Activated T-helper 2 cell treated with anti-CD3 and anti-CD28 coated beads, Interferon-gamma antibody, Interleukin-2, Interleukin-4, amounts not matched to agents 10 μg/mL and 5 μg/mL and 100 μg/mL, durations not matched to agents 14 hours and 24 hours and 36 hours (primary cell): ENCODE measurements at regions not wholly inside any gene's neighbourhood (a gene's known extent, or its start where the extent isn't known, plus 50 kb on each side); places are given as distances from the start of the nearest gene placed in this dataset.

Experiments used
- DNase-seq: peaks from one replicate; pipeline ENCODE4 v3.0.0; 2021; ENCODE audit warnings: low spot score
- H3K27ac Mint-ChIP-seq: one replicate; pipeline ENCODE4 v1.8.0; 2021; ENCODE audit warnings: mixed read lengths
- H3K27me3 Mint-ChIP-seq: one replicate; pipeline ENCODE4 v1.8.0; 2021; ENCODE audit warnings: low read depth, mixed read lengths
- H3K36me3 Mint-ChIP-seq: one replicate; pipeline ENCODE4 v1.8.0; 2021; ENCODE audit warnings: low read depth, mixed read lengths
- H3K4me1 Mint-ChIP-seq: one replicate; pipeline ENCODE4 v1.8.0; 2021; ENCODE audit warnings: low read depth, mixed read lengths
- H3K4me3 Mint-ChIP-seq: one replicate; pipeline ENCODE4 v1.8.0; 2021; ENCODE audit warnings: low read depth, mild to moderate bottlenecking, moderate library complexity, mixed read lengths
- H3K9me3 Mint-ChIP-seq: one replicate; pipeline ENCODE4 v1.8.0; 2021; ENCODE audit warnings: mixed read lengths
- intact Hi-C: fragments of 100-400 bp; cut with micrococcal nuclease; formaldehyde crosslinking; loops from one replicate; pipeline ENCODE4 v1.15.1; 2023

- Mint-ChIP-seq H3K36me3 (no peaks in the 10 kb centered on the region), H3K9me3 (peaks cover 5% of the 10 kb centered on the region), H3K4me1 (no peaks in the 10 kb centered on the region), H3K27me3 (peaks cover 10% of the 10 kb centered on the region), H3K27ac (no peak overlapping the region), H3K4me3 (no peak overlapping the region)
- intact Hi-C loops: no loop called here
- no peak for DNase-seq
Observed at GRCh38 chr2:48016225-48017019, 110.1 kb upstream of the FBXO11 start.

GRCh38 chr2:48017136-48017535 lies 110.8 kb upstream of the FBXO11 start:
- DNase-seq: no peak
- Mint-ChIP-seq H3K4me3 (no peak overlapping the region), H3K9me3 (peaks cover 5% of the 10 kb centered on the region), H3K4me1 (no peaks in the 10 kb centered on the region), H3K27me3 (peaks cover 11% of the 10 kb centered on the region), H3K36me3 (no peaks in the 10 kb centered on the region), H3K27ac (no peak overlapping the region)
- intact Hi-C loops: no loop called here

GRCh38 chr2:48018480-48018879 lies 112.2 kb upstream of the FBXO11 start:
- peaks cover 5% of the 10 kb centered on the region for H3K9me3 Mint-ChIP-seq
- intact Hi-C loops: no loop called here
- no peak overlapping the region for H3K27ac Mint-ChIP-seq

GRCh38 chr2:48026865-48027264 lies 120.6 kb upstream of the FBXO11 start:
- DNase-seq: no peak
- Mint-ChIP-seq H3K9me3 (no peaks in the 10 kb centered on the region), H3K4me1 (no peaks in the 10 kb centered on the region), H3K27me3 (peaks cover 19% of the 10 kb centered on the region), H3K4me3 (no peak overlapping the region), H3K36me3 (no peaks in the 10 kb centered on the region), H3K27ac (no peak overlapping the region)
- intact Hi-C loops: no loop called here

More at GRCh38 chr2:48018480-48018879, 112.2 kb upstream of the FBXO11 start:
- no peaks in the 10 kb centered on the region for H3K36me3 Mint-ChIP-seq
- H3K4me3 Mint-ChIP-seq: no peak overlapping the region
- no peaks in the 10 kb centered on the region for H3K4me1 Mint-ChIP-seq
- peaks cover 14% of the 10 kb centered on the region for H3K27me3 Mint-ChIP-seq
- DNase-seq: no peak

GRCh38 chr2:48032765-48033164 lies 126.5 kb upstream of the FBXO11 start:
- no peak overlapping the region for H3K4me3 Mint-ChIP-seq
- H3K36me3 Mint-ChIP-seq: no peaks in the 10 kb centered on the region
- no peak for DNase-seq
- no peak overlapping the region for H3K27ac Mint-ChIP-seq
- intact Hi-C loops: no loop called here
- H3K27me3 Mint-ChIP-seq: peaks cover 6% of the 10 kb centered on the region
- H3K4me1 Mint-ChIP-seq: no peaks in the 10 kb centered on the region
- peaks cover 7% of the 10 kb centered on the region for H3K9me3 Mint-ChIP-seq

GRCh38 chr2:48034295-48034694 lies 128.0 kb upstream of the FBXO11 start:
- Mint-ChIP-seq H3K27me3 (no peaks in the 10 kb centered on the region), H3K27ac (no peak overlapping the region), H3K36me3 (no peaks in the 10 kb centered on the region), H3K4me1 (no peaks in the 10 kb centered on the region), H3K9me3 (peaks cover 7% of the 10 kb centered on the region), H3K4me3 (no peak overlapping the region)
- DNase-seq: no peak
- intact Hi-C loops: no loop called here

GRCh38 chr2:48036312-48036711 lies 130.0 kb upstream of the FBXO11 start:
- no peak for DNase-seq
- H3K9me3 Mint-ChIP-seq: peaks cover 7% of the 10 kb centered on the region
- no peaks in the 10 kb centered on the region for H3K36me3 Mint-ChIP-seq
- H3K27ac Mint-ChIP-seq: no peak overlapping the region
- intact Hi-C loops: no loop called here
- no peaks in the 10 kb centered on the region for H3K27me3 Mint-ChIP-seq
- no peak overlapping the region for H3K4me3 Mint-ChIP-seq
- H3K4me1 Mint-ChIP-seq: no peaks in the 10 kb centered on the region

- Mint-ChIP-seq H3K4me3 (no peak overlapping the region), H3K27me3 (peaks cover 3% of the 10 kb centered on the region), H3K9me3 (peaks cover 7% of the 10 kb centered on the region), H3K27ac (no peak overlapping the region), H3K4me1 (no peaks in the 10 kb centered on the region), H3K36me3 (no peaks in the 10 kb centered on the region)
- DNase-seq: no peak
- intact Hi-C loops: no loop called here
Observed at GRCh38 chr2:48039209-48039990, 133.1 kb upstream of the FBXO11 start.

GRCh38 chr2:48043131-48043700 lies 136.9 kb upstream of the FBXO11 start:
- Mint-ChIP-seq H3K4me1 (no peaks in the 10 kb centered on the region), H3K36me3 (no peaks in the 10 kb centered on the region), H3K27me3 (peaks cover 6% of the 10 kb centered on the region), H3K4me3 (no peak overlapping the region), H3K9me3 (no peaks in the 10 kb centered on the region), H3K27ac (no peak overlapping the region)
- intact Hi-C loops: no loop called here
- DNase-seq: no peak

GRCh38 chr2:48043746-48044145 lies 137.4 kb upstream of the FBXO11 start:
- no peak overlapping the region for H3K4me3 Mint-ChIP-seq
- H3K4me1 Mint-ChIP-seq: no peaks in the 10 kb centered on the region
- peaks cover 6% of the 10 kb centered on the region for H3K27me3 Mint-ChIP-seq
- DNase-seq: no peak
- H3K9me3 Mint-ChIP-seq: no peaks in the 10 kb centered on the region
- H3K27ac Mint-ChIP-seq: no peak overlapping the region
- intact Hi-C loops: no loop called here
- no peaks in the 10 kb centered on the region for H3K36me3 Mint-ChIP-seq

GRCh38 chr2:48045613-48046012 lies 139.3 kb upstream of the FBXO11 start:
- Mint-ChIP-seq H3K27ac (no peak overlapping the region), H3K4me1 (no peaks in the 10 kb centered on the region), H3K9me3 (no peaks in the 10 kb centered on the region), H3K4me3 (no peak overlapping the region), H3K36me3 (no peaks in the 10 kb centered on the region), H3K27me3 (peaks cover 7% of the 10 kb centered on the region)
- intact Hi-C loops: no loop called here
- DNase-seq: no peak

GRCh38 chr2:48048476-48049171 lies 142.3 kb upstream of the FBXO11 start:
- no peak overlapping the region for H3K4me3 Mint-ChIP-seq
- no peaks in the 10 kb centered on the region for H3K36me3 Mint-ChIP-seq
- H3K9me3 Mint-ChIP-seq: no peaks in the 10 kb centered on the region
- no peaks in the 10 kb centered on the region for H3K4me1 Mint-ChIP-seq
- H3K27ac Mint-ChIP-seq: no peak overlapping the region
- DNase-seq: no peak
- intact Hi-C loops: no loop called here
- H3K27me3 Mint-ChIP-seq: peaks cover 7% of the 10 kb centered on the region
